ENCODE measurements at regions not wholly inside any gene's neighbourhood (a gene's known extent, or its start where the extent isn't known, plus 50 kb on each side); places are given as distances from the start of the nearest gene placed in this dataset.

- TF ChIP-seq CEBPB (IDR thresholded peaks at IDR 0.05; ENCODE audit: borderline replicate concordance in 1 of 2, low read depth in 2 of 2, low read length in 2 of 2) (no peak), FOS (IDR thresholded peaks at IDR 0.05; ENCODE audit: borderline replicate concordance, extremely low read depth, insufficient read length) (no peak), ZNF274 (IDR thresholded peaks at IDR 0.05; ENCODE audit: insufficient read depth, insufficient read length) (no peak), SP1 (IDR thresholded peaks at IDR 0.05; ENCODE audit: low read depth, low read length) (peak; percentile 62), ZNF687 (IDR thresholded peaks at IDR 0.05) (no peak), CBX3 (IDR thresholded peaks at IDR 0.05; ENCODE audit: borderline replicate concordance, low read depth) (no peak), PBX3 (IDR thresholded peaks at IDR 0.05; ENCODE audit: insufficient replicate concordance, low read depth, low read length) (no peak), TCF12 (IDR thresholded peaks at IDR 0.05; ENCODE audit: low read depth, low read length) (0 out of 2 replicates have a peak, but pooled peaks have one; percentile 19), NFYA (IDR thresholded peaks at IDR 0.05; ENCODE audit: borderline replicate concordance, low read depth, low read length) (peak; percentile 68), FOXM1 (IDR thresholded peaks at IDR 0.05; ENCODE audit: low read depth, low read length) (peak; percentile 73; the same call in 1 of the 2 replicates), RB1 (IDR thresholded peaks at IDR 0.05; ENCODE audit: borderline replicate concordance) (peak; percentile 38; the same call in 1 of the 2 replicates), RAD21 (IDR thresholded peaks at IDR 0.05; ENCODE audit: insufficient read depth, low read depth, low read length) (peak; percentile 97), SMC3 (IDR thresholded peaks at IDR 0.05; ENCODE audit: borderline replicate concordance, low read length) (peak; percentile 100), IRF4 (IDR thresholded peaks at IDR 0.05; ENCODE audit: low read depth, low read length) (peak; percentile 58; the same call in 1 of the 2 replicates), ATF3 (IDR thresholded peaks at IDR 0.05; ENCODE audit: borderline replicate concordance, extremely low read depth, low read depth, low read length) (peak; percentile 80; the same call in 1 of the 2 replicates), RUNX3 (IDR thresholded peaks at IDR 0.05; ENCODE audit: low read length) (peak; percentile 51), YY1 (IDR thresholded peaks at IDR 0.05; ENCODE audit: low read depth, low read length) (peak; percentile 83), CHD2 (IDR thresholded peaks at IDR 0.05; ENCODE audit: borderline replicate concordance, low read depth, low read length) (no peak)
- TF ChIP-seq, protein P1, sequence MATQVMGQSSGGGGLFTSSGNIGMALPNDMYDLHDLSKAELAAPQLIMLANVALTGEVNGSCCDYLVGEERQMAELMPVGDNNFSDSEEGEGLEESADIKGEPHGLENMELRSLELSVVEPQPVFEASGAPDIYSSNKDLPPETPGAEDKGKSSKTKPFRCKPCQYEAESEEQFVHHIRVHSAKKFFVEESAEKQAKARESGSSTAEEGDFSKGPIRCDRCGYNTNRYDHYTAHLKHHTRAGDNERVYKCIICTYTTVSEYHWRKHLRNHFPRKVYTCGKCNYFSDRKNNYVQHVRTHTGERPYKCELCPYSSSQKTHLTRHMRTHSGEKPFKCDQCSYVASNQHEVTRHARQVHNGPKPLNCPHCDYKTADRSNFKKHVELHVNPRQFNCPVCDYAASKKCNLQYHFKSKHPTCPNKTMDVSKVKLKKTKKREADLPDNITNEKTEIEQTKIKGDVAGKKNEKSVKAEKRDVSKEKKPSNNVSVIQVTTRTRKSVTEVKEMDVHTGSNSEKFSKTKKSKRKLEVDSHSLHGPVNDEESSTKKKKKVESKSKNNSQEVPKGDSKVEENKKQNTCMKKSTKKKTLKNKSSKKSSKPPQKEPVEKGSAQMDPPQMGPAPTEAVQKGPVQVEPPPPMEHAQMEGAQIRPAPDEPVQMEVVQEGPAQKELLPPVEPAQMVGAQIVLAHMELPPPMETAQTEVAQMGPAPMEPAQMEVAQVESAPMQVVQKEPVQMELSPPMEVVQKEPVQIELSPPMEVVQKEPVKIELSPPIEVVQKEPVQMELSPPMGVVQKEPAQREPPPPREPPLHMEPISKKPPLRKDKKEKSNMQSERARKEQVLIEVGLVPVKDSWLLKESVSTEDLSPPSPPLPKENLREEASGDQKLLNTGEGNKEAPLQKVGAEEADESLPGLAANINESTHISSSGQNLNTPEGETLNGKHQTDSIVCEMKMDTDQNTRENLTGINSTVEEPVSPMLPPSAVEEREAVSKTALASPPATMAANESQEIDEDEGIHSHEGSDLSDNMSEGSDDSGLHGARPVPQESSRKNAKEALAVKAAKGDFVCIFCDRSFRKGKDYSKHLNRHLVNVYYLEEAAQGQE (IDR thresholded peaks at IDR 0.05; ENCODE audit: low read depth, low read length), result no peak
- TF ChIP-seq, protein P2, sequence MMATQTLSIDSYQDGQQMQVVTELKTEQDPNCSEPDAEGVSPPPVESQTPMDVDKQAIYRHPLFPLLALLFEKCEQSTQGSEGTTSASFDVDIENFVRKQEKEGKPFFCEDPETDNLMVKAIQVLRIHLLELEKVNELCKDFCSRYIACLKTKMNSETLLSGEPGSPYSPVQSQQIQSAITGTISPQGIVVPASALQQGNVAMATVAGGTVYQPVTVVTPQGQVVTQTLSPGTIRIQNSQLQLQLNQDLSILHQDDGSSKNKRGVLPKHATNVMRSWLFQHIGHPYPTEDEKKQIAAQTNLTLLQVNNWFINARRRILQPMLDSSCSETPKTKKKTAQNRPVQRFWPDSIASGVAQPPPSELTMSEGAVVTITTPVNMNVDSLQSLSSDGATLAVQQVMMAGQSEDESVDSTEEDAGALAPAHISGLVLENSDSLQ (IDR thresholded peaks at IDR 0.05), result no peak
These were observed 55.1 kb upstream of the CCL2 start (continued) for GRCh38 chr17:34199932-34200534.

Data from GM12878 (cell line).